ENCODE measurements at regions not wholly inside any gene's neighbourhood (a gene's known extent, or its start where the extent isn't known, plus 50 kb on each side); places are given as distances from the start of the nearest gene placed in this dataset.

- TF ChIP-seq POLR2A (IDR thresholded peaks at IDR 0.05): no peak
- TF ChIP-seq CTCF (IDR thresholded peaks at IDR 0.05): no peak
- H3K9me3 ChIP-seq: no peaks in the 10 kb centered on the region
- no peaks in the 10 kb centered on the region for H3K36me3 ChIP-seq
- H3K4me3 ChIP-seq: no peak overlapping the region
- no peak overlapping the region for H3K27ac ChIP-seq
- no peaks in the 10 kb centered on the region for H3K4me1 ChIP-seq
- no peak for DNase-seq
- intact Hi-C loops (cut with DNase I): no loop called here
- no peaks in the 10 kb centered on the region for H3K27me3 ChIP-seq
- WGBS, 2 donors: 66 to 73% methylated on average over 1 of the region's 1 CpG
Observed at GRCh38 chr15:36251450-36251849, 328.0 kb upstream of the CDIN1 start.

GRCh38 chr15:36252146-36252711 lies 327.2 kb upstream of the CDIN1 start:
- Histone ChIP-seq H3K36me3 (no peaks in the 10 kb centered on the region), H3K9me3 (no peaks in the 10 kb centered on the region), H3K27ac (no peak overlapping the region), H3K4me3 (no peak overlapping the region), H3K4me1 (no peaks in the 10 kb centered on the region), H3K27me3 (no peaks in the 10 kb centered on the region)
- no peak for TF ChIP-seq CTCF (IDR thresholded peaks at IDR 0.05)
- no peak for TF ChIP-seq POLR2A (IDR thresholded peaks at IDR 0.05)
- DNase-seq: no peak
- intact Hi-C loops (cut with DNase I): no loop called here
- 87 to 96% methylated on average over 10 of the region's 10 CpGs for WGBS, 2 donors

- Histone ChIP-seq H3K4me3 (no peak overlapping the region), H3K36me3 (no peaks in the 10 kb centered on the region), H3K27ac (no peak overlapping the region), H3K9me3 (no peaks in the 10 kb centered on the region), H3K27me3 (no peaks in the 10 kb centered on the region), H3K4me1 (no peaks in the 10 kb centered on the region)
- DNase-seq: no peak
- intact Hi-C loops (cut with DNase I): no loop called here
- TF ChIP-seq CTCF (IDR thresholded peaks at IDR 0.05) (no peak), POLR2A (IDR thresholded peaks at IDR 0.05) (no peak)
Observed at GRCh38 chr15:36254426-36254825, 325.0 kb upstream of the CDIN1 start.

- Histone ChIP-seq H3K27ac (no peak overlapping the region), H3K4me3 (no peak overlapping the region), H3K27me3 (no peaks in the 10 kb centered on the region), H3K36me3 (no peaks in the 10 kb centered on the region), H3K9me3 (no peaks in the 10 kb centered on the region), H3K4me1 (no peaks in the 10 kb centered on the region)
- WGBS, 2 donors: 75 to 100% methylated on average over 1 of the region's 1 CpG
- no peak for DNase-seq
- intact Hi-C loops (cut with DNase I): no loop called here
- TF ChIP-seq CTCF (IDR thresholded peaks at IDR 0.05) (no peak), POLR2A (IDR thresholded peaks at IDR 0.05) (no peak)
Observed at GRCh38 chr15:36256404-36256807, 323.0 kb upstream of the CDIN1 start.

- WGBS, 2 donors: 70 to 76% methylated on average over 2 of the region's 2 CpGs
- intact Hi-C loops (cut with DNase I): no loop called here
- Histone ChIP-seq H3K4me1 (no peaks in the 10 kb centered on the region), H3K4me3 (no peak overlapping the region), H3K9me3 (no peaks in the 10 kb centered on the region), H3K27ac (no peak overlapping the region), H3K27me3 (no peaks in the 10 kb centered on the region), H3K36me3 (no peaks in the 10 kb centered on the region)
- DNase-seq: no peak
- no peak for TF ChIP-seq CTCF (IDR thresholded peaks at IDR 0.05)
- no peak for TF ChIP-seq POLR2A (IDR thresholded peaks at IDR 0.05)
Observed at GRCh38 chr15:36263666-36264065, 315.8 kb upstream of the CDIN1 start.

All from esophagus squamous epithelium (tissue), 5 donors.